Activated CD4-positive, alpha-beta T cell treated with anti-CD3 and anti-CD28 coated beads, Interleukin-2, Interleukin-6, amounts not matched to agents 100 ng/mL and 50 ng/mL, durations not matched to agents 16 hours and 8 hours (primary cell): ENCODE measurements at regions not wholly inside any gene's neighbourhood (a gene's known extent, or its start where the extent isn't known, plus 50 kb on each side); places are given as distances from the start of the nearest gene placed in this dataset.

Experiments used
- DNase-seq: peaks from one replicate; pipeline ENCODE4 v3.0.0-alpha.2; 2020

GRCh38 chr2:45273412-45274249, 264.4 kb upstream of the SIX2 start:
- no peak for DNase-seq

- DNase-seq = no peak
Measured at GRCh38 chr2:45272549-45273265, 263.5 kb upstream of the SIX2 start.

GRCh38 chr2:45269149-45269793, 260.0 kb upstream of the SIX2 start:
- DNase-seq = no peak

- no peak for DNase-seq
Measured at GRCh38 chr2:45268631-45269030, 259.4 kb upstream of the SIX2 start.

- DNase-seq = no peak
Measured at GRCh38 chr2:45267062-45267792, 258.0 kb upstream of the SIX2 start.

- no peak for DNase-seq
Measured at GRCh38 chr2:45265336-45265735, 256.1 kb upstream of the SIX2 start.

- DNase-seq = peak; percentile 8
Measured at GRCh38 chr2:45264227-45265225, 255.3 kb upstream of the SIX2 start.

GRCh38 chr2:45263147-45263546, 253.9 kb upstream of the SIX2 start:
- DNase-seq = no peak

GRCh38 chr2:45261746-45262145, 252.5 kb upstream of the SIX2 start:
- no peak for DNase-seq

GRCh38 chr2:45260946-45261345, 251.7 kb upstream of the SIX2 start:
- no peak for DNase-seq

GRCh38 chr2:45259547-45260160, 250.4 kb upstream of the SIX2 start:
- no peak for DNase-seq

GRCh38 chr2:45259138-45259537, 249.9 kb upstream of the SIX2 start:
- DNase-seq = no peak

GRCh38 chr2:45258311-45258710, 249.1 kb upstream of the SIX2 start:
- DNase-seq = no peak

- DNase-seq = no peak
Measured at GRCh38 chr2:45257820-45258219, 248.6 kb upstream of the SIX2 start.

- DNase-seq = no peak
Measured at GRCh38 chr2:45256867-45257641, 247.8 kb upstream of the SIX2 start.

- no peak for DNase-seq
Measured at GRCh38 chr2:45256173-45256866, 247.1 kb upstream of the SIX2 start.

- no peak for DNase-seq
Measured at GRCh38 chr2:45255563-45255962, 246.3 kb upstream of the SIX2 start.

- DNase-seq = no peak
Measured at GRCh38 chr2:45254025-45254424, 244.8 kb upstream of the SIX2 start.

- DNase-seq = no peak
Measured at GRCh38 chr2:45253151-45253550, 243.9 kb upstream of the SIX2 start.

GRCh38 chr2:45250176-45250575, 240.9 kb upstream of the SIX2 start:
- no peak for DNase-seq
